SK-N-SH (cell line): ENCODE measurements at regions not wholly inside any gene's neighbourhood (a gene's known extent, or its start where the extent isn't known, plus 50 kb on each side); places are given as distances from the start of the nearest gene placed in this dataset.
"Not testable (repeated sequence)": the region's sequence is repeated elsewhere in the genome, so short reads cannot be mapped to it uniquely, and the experiment has no call there.

Source experiments
- CTCF ChIA-PET: fragments of 300-600, 350-600 bp; formaldehyde crosslinking; extraction: SDS; loops from one replicate; lab custom pipeline; 2021; lab: Yijun Ruan, JAX
- POLR2A ChIA-PET: fragments of 350-600 bp; sonication (Branson Sonifier 250); formaldehyde crosslinking; extraction: SDS; loops from one replicate; lab custom pipeline; 2020; ENCODE audit warnings: antibody characterized with exemption, inconsistent platforms; lab: Yijun Ruan, JAX
- DNase-seq: peaks from one replicate; pipeline ENCODE4 v3.0.0; 2012
- H2AFZ ChIP-seq: fragments of 200-600 bp; sonication (generic); 2 replicates; pipeline ENCODE4 v1.8.1; 2016; ENCODE audit warnings: antibody characterized with exemption, mild to moderate bottlenecking, low read depth
- H3F3A ChIP-seq: fragments of 200-600 bp; sonication (generic); replicated peaks from 2 replicates; pipeline ENCODE3; 2016; ENCODE audit warnings: antibody characterized with exemption, mild to moderate bottlenecking; ENCODE audit not compliant: insufficient read depth
- H3K27ac ChIP-seq, 2 experiments: fragments of 200-500 bp in 1 of 2; fragments of 200-600 bp in 1 of 2; sonication (Bioruptor generic) in 1 of 2; sonication (generic), shearing (Covaris generic) in 1 of 2; 2 replicates each; pipeline versions ENCODE4 v1.5.1 to v1.6.1; 2014 to 2016; ENCODE audit warnings: low read depth in 2 of 2, inconsistent platforms in 1 of 2, low read length in 1 of 2, mild to moderate bottlenecking in 1 of 2, mixed read lengths in 1 of 2
- H3K27me3 ChIP-seq: fragments of 200-600 bp; sonication (generic), shearing (Covaris generic); 2 replicates; pipeline ENCODE4 v1.6.1; 2016; ENCODE audit warnings: mixed run types; ENCODE audit not compliant: insufficient read depth
- H3K36me3 ChIP-seq, 2 experiments: fragments of 200-500 bp in 1 of 2; fragments of 200-600 bp in 1 of 2; sonication (Bioruptor generic) in 1 of 2; sonication (generic) in 1 of 2; replicated peaks in 1 of 2; 2 replicates each; pipeline versions ENCODE3 to v1.5.1; 2014 to 2016; ENCODE audit warnings: low read length in 1 of 2, mild to moderate bottlenecking in 1 of 2; ENCODE audit not compliant: insufficient read depth in 2 of 2, control insufficient read depth in 1 of 2
- H3K4me1 ChIP-seq, 2 experiments: fragments of 200-500 bp in 1 of 2; fragments of 200-600 bp in 1 of 2; sonication (Bioruptor generic) in 1 of 2; sonication (generic), shearing (Covaris generic) in 1 of 2; 2 replicates each; pipeline versions ENCODE4 v1.5.1 to v1.6.1; 2014 to 2016; ENCODE audit warnings: low read depth in 1 of 2, low read length in 1 of 2, mixed run types in 1 of 2; ENCODE audit not compliant: insufficient read depth in 2 of 2, control insufficient read depth in 1 of 2
- H3K4me2 ChIP-seq: fragments of 200-600 bp; sonication (generic), shearing (Covaris generic); 2 replicates; pipeline ENCODE4 v1.6.1; 2017; ENCODE audit warnings: mixed run types
- H3K4me3 ChIP-seq, 2 experiments: fragments of 200-500 bp in 1 of 2; fragments of 200-600 bp in 1 of 2; sonication (Bioruptor generic) in 1 of 2; sonication (generic), shearing (Covaris generic) in 1 of 2; 2 replicates each; pipeline versions ENCODE4 v1.5.1 to v1.8.1; 2014 to 2016; ENCODE audit warnings: low read depth in 2 of 2, inconsistent platforms in 1 of 2, low read length in 1 of 2, mild to moderate bottlenecking in 1 of 2, mixed read lengths in 1 of 2, moderate library complexity in 1 of 2
- H3K79me2 ChIP-seq: fragments of 200-600 bp; sonication (generic); 2 replicates; pipeline ENCODE4 v1.8.1; 2017; ENCODE audit warnings: mild to moderate bottlenecking; ENCODE audit not compliant: insufficient read depth
- H3K9ac ChIP-seq: fragments of 200-600 bp; sonication (generic); 2 replicates; pipeline ENCODE4 v1.6.1; 2017; ENCODE audit warnings: mixed run types
- H3K9me2 ChIP-seq: fragments of 200-600 bp; sonication (generic); 2 replicates; pipeline ENCODE4 v1.6.1; 2017; ENCODE audit warnings: mixed run types
- H3K9me3 ChIP-seq: fragments of 200-600 bp; sonication (generic); 2 replicates; pipeline ENCODE4 v1.6.1; 2017; ENCODE audit warnings: mixed run types, mild to moderate bottlenecking, moderate library complexity
- H4K20me1 ChIP-seq: fragments of 200-600 bp; sonication (generic); 2 replicates; pipeline ENCODE4 v1.6.1; 2017; ENCODE audit warnings: mild to moderate bottlenecking, mixed run types; ENCODE audit not compliant: insufficient read depth
- EZH2phosphoT487 ChIP-seq: fragments of 200-600 bp; sonication (generic); IDR thresholded peaks from 2 replicates; pipeline ENCODE4 v1.6.1; 2017; ENCODE audit warnings: low read depth, mixed run types, mild to moderate bottlenecking, antibody characterized with exemption, moderate library complexity, borderline replicate concordance
- FOXM1 ChIP-seq: IDR thresholded peaks from 2 replicates; pipeline ENCODE4 v1.4.0; 2012; ENCODE audit warnings: low read depth, mild to moderate bottlenecking
- MAX ChIP-seq: IDR thresholded peaks from 2 replicates; pipeline ENCODE4 v1.4.0; 2012; ENCODE audit warnings: low read depth
- MXI1 ChIP-seq: IDR thresholded peaks from 2 replicates; pipeline ENCODE4 v1.6.1; 2012; ENCODE audit warnings: mild to moderate bottlenecking, low read depth, low read length, improper control_type of control experiment
- NRF1 ChIP-seq: IDR thresholded peaks from 2 replicates; pipeline ENCODE4 v1.6.1; 2012; ENCODE audit warnings: low read depth, mild to moderate bottlenecking, low read length
- RAD21 ChIP-seq: IDR thresholded peaks from 2 replicates; pipeline ENCODE4 v1.6.1; 2012; ENCODE audit warnings: mild to moderate bottlenecking, low read length
- RFX5 ChIP-seq: IDR thresholded peaks from 2 replicates; pipeline ENCODE4 v1.6.1; 2012; ENCODE audit warnings: mild to moderate bottlenecking, improper control_type of control experiment, low read length
- USF1 ChIP-seq: IDR thresholded peaks from 2 replicates; pipeline ENCODE4 v1.4.0; 2012; ENCODE audit warnings: low read depth, borderline replicate concordance
- WGBS: methylation state at CpG from one replicate; pipeline ENCODE4 v1.1.6; 2017; ENCODE audit warnings: low lambda C conversion rate; 5-methylcytosine and 5-hydroxymethylcytosine counted together
- TF ChIP-seq, protein P1 (sequence below): IDR thresholded peaks from 2 replicates; pipeline ENCODE4 v1.6.1; 2012; ENCODE audit warnings: mild to moderate bottlenecking, low read depth, low read length, moderate library complexity

GRCh38 chr2:39584283-39584965 lies 81.3 kb upstream of the TMEM178A start:
- Histone ChIP-seq H3K79me2 (no peaks in the 10 kb centered on the region), H3F3A (no peaks in the 10 kb centered on the region)
- DNase-seq, result no peak
- CTCF ChIA-PET, result no interaction called here
- TF ChIP-seq FOXM1, result no peak
- no peak for TF ChIP-seq RAD21
- TF ChIP-seq NRF1, result no peak
- no peak for TF ChIP-seq RFX5
- TF ChIP-seq, protein P1, sequence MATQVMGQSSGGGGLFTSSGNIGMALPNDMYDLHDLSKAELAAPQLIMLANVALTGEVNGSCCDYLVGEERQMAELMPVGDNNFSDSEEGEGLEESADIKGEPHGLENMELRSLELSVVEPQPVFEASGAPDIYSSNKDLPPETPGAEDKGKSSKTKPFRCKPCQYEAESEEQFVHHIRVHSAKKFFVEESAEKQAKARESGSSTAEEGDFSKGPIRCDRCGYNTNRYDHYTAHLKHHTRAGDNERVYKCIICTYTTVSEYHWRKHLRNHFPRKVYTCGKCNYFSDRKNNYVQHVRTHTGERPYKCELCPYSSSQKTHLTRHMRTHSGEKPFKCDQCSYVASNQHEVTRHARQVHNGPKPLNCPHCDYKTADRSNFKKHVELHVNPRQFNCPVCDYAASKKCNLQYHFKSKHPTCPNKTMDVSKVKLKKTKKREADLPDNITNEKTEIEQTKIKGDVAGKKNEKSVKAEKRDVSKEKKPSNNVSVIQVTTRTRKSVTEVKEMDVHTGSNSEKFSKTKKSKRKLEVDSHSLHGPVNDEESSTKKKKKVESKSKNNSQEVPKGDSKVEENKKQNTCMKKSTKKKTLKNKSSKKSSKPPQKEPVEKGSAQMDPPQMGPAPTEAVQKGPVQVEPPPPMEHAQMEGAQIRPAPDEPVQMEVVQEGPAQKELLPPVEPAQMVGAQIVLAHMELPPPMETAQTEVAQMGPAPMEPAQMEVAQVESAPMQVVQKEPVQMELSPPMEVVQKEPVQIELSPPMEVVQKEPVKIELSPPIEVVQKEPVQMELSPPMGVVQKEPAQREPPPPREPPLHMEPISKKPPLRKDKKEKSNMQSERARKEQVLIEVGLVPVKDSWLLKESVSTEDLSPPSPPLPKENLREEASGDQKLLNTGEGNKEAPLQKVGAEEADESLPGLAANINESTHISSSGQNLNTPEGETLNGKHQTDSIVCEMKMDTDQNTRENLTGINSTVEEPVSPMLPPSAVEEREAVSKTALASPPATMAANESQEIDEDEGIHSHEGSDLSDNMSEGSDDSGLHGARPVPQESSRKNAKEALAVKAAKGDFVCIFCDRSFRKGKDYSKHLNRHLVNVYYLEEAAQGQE, result no peak
- no peak for TF ChIP-seq MXI1
- no peak for TF ChIP-seq EZH2phosphoT487
- no peak for TF ChIP-seq MAX
- no peak for TF ChIP-seq USF1
- TF ChIP-seq, all 33 proteins: peak for 0
- no peak overlapping the region for H3K4me3 ChIP-seq
- no peak overlapping the region for H3K9ac ChIP-seq
- H4K20me1 ChIP-seq, result no peaks in the 10 kb centered on the region
- H3K36me3 ChIP-seq, result no peaks in the 10 kb centered on the region
- H3K4me2 ChIP-seq, result no peak overlapping the region
- 36% methylated on average over 5 of the region's 5 CpGs for WGBS
- peaks cover 8% of the 10 kb centered on the region; the same call in 1 of the 2 replicates for H3K9me3 ChIP-seq
- no peak overlapping the region for H2AFZ ChIP-seq
- no peaks in the 10 kb centered on the region for H3K9me2 ChIP-seq
- no peaks in the 10 kb centered on the region for H3K27me3 ChIP-seq
- POLR2A ChIA-PET, result no interaction called here
- H3K27ac ChIP-seq, result no peak overlapping the region
- H3K4me1 ChIP-seq, result no peaks in the 10 kb centered on the region

GRCh38 chr2:39585531-39585930 lies 80.2 kb upstream of the TMEM178A start:
- H2AFZ ChIP-seq, H3K27ac ChIP-seq, H3K79me2 ChIP-seq, H4K20me1 ChIP-seq, H3K4me3 ChIP-seq, H3K9me3 ChIP-seq, CTCF ChIA-PET, H3F3A ChIP-seq, POLR2A ChIA-PET, H3K4me1 ChIP-seq, DNase-seq, H3K27me3 ChIP-seq, H3K9me2 ChIP-seq, H3K4me2 ChIP-seq, H3K9ac ChIP-seq, H3K36me3 ChIP-seq: not testable (repeated sequence)
- 88% methylated on average over 8 of the region's 20 CpGs for WGBS
